Erythroblast (primary cell): ENCODE measurements at regions not wholly inside any gene's neighbourhood (a gene's known extent, or its start where the extent isn't known, plus 50 kb on each side); places are given as distances from the start of the nearest gene placed in this dataset.

ENCODE experiments used
- GATA1 ChIP-seq: IDR thresholded peaks from 2 replicates; pipeline ENCODE4 v1.6.1; 2011; ENCODE audit warnings: low read depth, mild to moderate bottlenecking, control low read depth, low read length, moderate library complexity
- POLR2A ChIP-seq: IDR thresholded peaks from 2 replicates; pipeline ENCODE4 v1.6.1; 2011; ENCODE audit warnings: mild to moderate bottlenecking, low read length

- TF ChIP-seq POLR2A (no peak), GATA1 (no peak)
These were observed 175.6 kb upstream of the PPP1R26 start for GRCh38 chr9:135303865-135304499.
